Activated T-helper 2 cell treated with anti-CD3 and anti-CD28 coated beads, Interferon-gamma antibody, Interleukin-2, Interleukin-4, amounts not matched to agents 10 μg/mL and 5 μg/mL and 100 μg/mL, durations not matched to agents 14 hours and 24 hours and 36 hours (primary cell): ENCODE measurements at regions not wholly inside any gene's neighbourhood (a gene's known extent, or its start where the extent isn't known, plus 50 kb on each side); places are given as distances from the start of the nearest gene placed in this dataset.

Experiments used
- DNase-seq: peaks from one replicate; pipeline ENCODE4 v3.0.0; 2021; ENCODE audit warnings: low spot score
- H3K27ac Mint-ChIP-seq: one replicate; pipeline ENCODE4 v1.8.0; 2021; ENCODE audit warnings: mixed read lengths
- H3K27me3 Mint-ChIP-seq: one replicate; pipeline ENCODE4 v1.8.0; 2021; ENCODE audit warnings: low read depth, mixed read lengths
- H3K36me3 Mint-ChIP-seq: one replicate; pipeline ENCODE4 v1.8.0; 2021; ENCODE audit warnings: low read depth, mixed read lengths
- H3K4me1 Mint-ChIP-seq: one replicate; pipeline ENCODE4 v1.8.0; 2021; ENCODE audit warnings: low read depth, mixed read lengths
- H3K4me3 Mint-ChIP-seq: one replicate; pipeline ENCODE4 v1.8.0; 2021; ENCODE audit warnings: low read depth, mild to moderate bottlenecking, moderate library complexity, mixed read lengths
- H3K9me3 Mint-ChIP-seq: one replicate; pipeline ENCODE4 v1.8.0; 2021; ENCODE audit warnings: mixed read lengths
- intact Hi-C: fragments of 100-400 bp; cut with micrococcal nuclease; formaldehyde crosslinking; loops from one replicate; pipeline ENCODE4 v1.15.1; 2023

GRCh38 chr6:23357185-23357766 is 768.7 kb upstream of the NRSN1 start:
- H3K36me3 Mint-ChIP-seq = no peaks in the 10 kb centered on the region
- no peaks in the 10 kb centered on the region for H3K4me1 Mint-ChIP-seq
- DNase-seq = no peak
- no peak overlapping the region for H3K27ac Mint-ChIP-seq
- H3K4me3 Mint-ChIP-seq = no peak overlapping the region
- H3K27me3 Mint-ChIP-seq = no peaks in the 10 kb centered on the region
- peaks cover 6% of the 10 kb centered on the region for H3K9me3 Mint-ChIP-seq
- intact Hi-C loops = no loop called here

DNA sequence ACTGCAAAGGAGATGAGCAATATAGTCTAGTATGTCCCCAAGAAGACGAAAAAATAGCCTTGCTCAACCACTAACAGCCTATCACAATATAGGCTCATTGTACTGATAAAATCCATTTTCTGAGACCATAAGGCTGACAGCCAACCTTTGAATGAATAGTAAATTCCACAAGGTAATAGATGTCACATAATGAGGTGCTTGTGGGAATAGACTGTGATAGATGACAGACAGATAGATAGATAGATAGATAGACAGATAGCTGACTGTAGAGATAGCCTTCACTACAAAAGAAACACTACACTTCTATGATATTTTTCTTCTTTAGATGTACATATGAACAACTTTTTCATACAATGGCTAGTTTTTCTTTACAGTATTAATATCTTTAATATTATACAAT is 760.3 kb upstream of the NRSN1 start:
- H3K4me3 Mint-ChIP-seq = no peak overlapping the region
- intact Hi-C loops = no loop called here
- H3K36me3 Mint-ChIP-seq = no peaks in the 10 kb centered on the region
- peaks cover 9% of the 10 kb centered on the region for H3K9me3 Mint-ChIP-seq
- no peak overlapping the region for H3K27ac Mint-ChIP-seq
- no peak for DNase-seq
- no peaks in the 10 kb centered on the region for H3K4me1 Mint-ChIP-seq
- H3K27me3 Mint-ChIP-seq = no peaks in the 10 kb centered on the region

DNA sequence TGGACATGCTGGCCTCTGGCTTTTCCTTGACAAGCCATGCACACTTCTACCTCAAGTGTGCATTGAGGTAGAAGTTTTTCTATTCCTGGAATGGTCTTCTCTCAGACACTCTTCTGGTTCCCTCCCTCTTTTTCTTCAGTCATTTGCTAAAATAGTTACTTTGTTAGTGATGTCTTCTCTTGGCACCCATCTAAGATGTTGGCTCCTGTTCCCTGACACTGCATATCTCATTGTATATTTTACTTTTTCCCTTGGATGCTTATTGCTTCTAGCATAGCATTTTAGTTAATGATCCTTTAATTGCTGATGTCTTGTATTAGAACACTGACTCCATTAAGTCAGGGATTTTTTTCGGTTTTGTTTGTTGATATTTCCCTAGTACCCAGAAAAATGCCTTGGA is 758.7 kb upstream of the NRSN1 start:
- intact Hi-C loops = no loop called here
- H3K4me1 Mint-ChIP-seq = no peaks in the 10 kb centered on the region
- no peaks in the 10 kb centered on the region for H3K27me3 Mint-ChIP-seq
- H3K36me3 Mint-ChIP-seq = no peaks in the 10 kb centered on the region
- DNase-seq = no peak
- no peak overlapping the region for H3K4me3 Mint-ChIP-seq
- H3K27ac Mint-ChIP-seq = no peak overlapping the region
- peaks cover 9% of the 10 kb centered on the region for H3K9me3 Mint-ChIP-seq

DNA sequence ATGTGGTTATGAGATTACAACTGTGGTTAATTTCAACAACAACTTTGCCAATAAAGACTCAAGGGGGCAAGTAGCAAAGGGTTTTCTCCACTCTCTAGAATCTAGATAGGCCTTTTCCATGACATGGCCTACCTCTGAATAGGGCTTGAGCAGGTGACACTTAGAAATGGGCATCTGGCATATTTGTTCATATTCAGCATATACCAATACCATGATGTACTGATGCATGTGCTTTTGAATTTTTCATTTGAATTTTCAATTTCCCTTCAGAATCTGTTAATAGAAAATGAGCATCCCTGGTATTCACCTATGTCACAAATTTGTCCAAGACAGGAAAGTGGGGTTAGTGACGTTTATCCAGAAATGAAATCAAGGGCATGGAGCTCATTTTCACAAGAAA is 757.5 kb upstream of the NRSN1 start:
- no peaks in the 10 kb centered on the region for H3K27me3 Mint-ChIP-seq
- intact Hi-C loops = no loop called here
- no peak for DNase-seq
- no peaks in the 10 kb centered on the region for H3K36me3 Mint-ChIP-seq
- H3K4me3 Mint-ChIP-seq = no peak overlapping the region
- H3K27ac Mint-ChIP-seq = no peak overlapping the region
- no peaks in the 10 kb centered on the region for H3K4me1 Mint-ChIP-seq
- peaks cover 6% of the 10 kb centered on the region for H3K9me3 Mint-ChIP-seq

GRCh38 chr6:23370051-23370450 is 756.0 kb upstream of the NRSN1 start:
- intact Hi-C loops = no loop called here
- peaks cover 4% of the 10 kb centered on the region for H3K9me3 Mint-ChIP-seq
- H3K27me3 Mint-ChIP-seq = no peaks in the 10 kb centered on the region
- H3K4me3 Mint-ChIP-seq = no peak overlapping the region
- H3K27ac Mint-ChIP-seq = no peak overlapping the region
- H3K4me1 Mint-ChIP-seq = no peaks in the 10 kb centered on the region
- H3K36me3 Mint-ChIP-seq = no peaks in the 10 kb centered on the region
- no peak for DNase-seq

DNA sequence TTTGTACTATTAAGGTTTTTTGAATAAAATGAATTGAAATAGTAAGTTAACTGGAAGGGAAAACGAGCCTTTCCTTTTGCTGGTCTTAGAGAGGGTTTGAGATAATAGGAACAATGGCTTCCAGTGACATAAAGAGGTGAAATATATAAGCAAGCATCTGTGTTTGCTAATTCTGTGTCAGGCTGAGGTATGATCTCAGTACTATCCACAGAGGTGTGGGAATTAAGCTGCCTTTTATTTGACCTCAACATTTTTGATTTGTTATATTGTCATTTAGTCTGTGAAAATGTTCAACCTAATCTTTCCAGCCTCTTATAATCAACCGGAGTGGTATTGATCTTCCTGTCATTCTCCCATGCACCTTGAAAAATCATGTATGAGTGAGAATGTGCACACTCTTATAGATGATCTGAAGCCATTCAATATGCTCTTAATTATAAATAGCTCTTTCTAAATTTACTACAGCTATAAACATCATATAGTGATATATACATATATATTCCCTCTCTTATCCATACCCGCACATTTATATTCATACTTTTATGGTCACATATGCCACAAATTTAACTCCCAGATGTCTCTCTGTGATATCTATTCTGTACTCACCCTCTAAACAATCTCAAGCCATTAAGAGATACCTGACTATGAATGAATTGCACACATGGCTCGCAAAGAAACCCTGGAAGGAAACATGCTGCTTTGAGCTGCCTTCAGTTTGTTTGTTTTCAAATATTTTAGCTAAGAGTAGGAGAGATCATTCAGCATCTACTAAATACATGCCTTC is 754.7 kb upstream of the NRSN1 start:
- no peak for DNase-seq
- Mint-ChIP-seq H3K27ac (no peak overlapping the region), H3K9me3 (peaks cover 4% of the 10 kb centered on the region), H3K27me3 (no peaks in the 10 kb centered on the region), H3K36me3 (no peaks in the 10 kb centered on the region), H3K4me1 (no peaks in the 10 kb centered on the region), H3K4me3 (no peak overlapping the region)
- intact Hi-C loops = no loop called here

- Mint-ChIP-seq H3K9me3 (no peaks in the 10 kb centered on the region), H3K36me3 (no peaks in the 10 kb centered on the region), H3K27me3 (no peaks in the 10 kb centered on the region), H3K27ac (no peak overlapping the region), H3K4me1 (no peaks in the 10 kb centered on the region), H3K4me3 (no peak overlapping the region)
- no peak for DNase-seq
- intact Hi-C loops = no loop called here
Observed at GRCh38 chr6:23377830-23378229, 748.2 kb upstream of the NRSN1 start.

- no peak overlapping the region for H3K4me3 Mint-ChIP-seq
- DNase-seq = no peak
- H3K36me3 Mint-ChIP-seq = no peaks in the 10 kb centered on the region
- no peaks in the 10 kb centered on the region for H3K27me3 Mint-ChIP-seq
- H3K4me1 Mint-ChIP-seq = no peaks in the 10 kb centered on the region
- no peak overlapping the region for H3K27ac Mint-ChIP-seq
- H3K9me3 Mint-ChIP-seq = no peaks in the 10 kb centered on the region
- intact Hi-C loops = no loop called here
Observed at GRCh38 chr6:23380465-23380864, 745.5 kb upstream of the NRSN1 start.

GRCh38 chr6:23388086-23388783 is 737.8 kb upstream of the NRSN1 start:
- Mint-ChIP-seq H3K27ac (no peak overlapping the region), H3K4me3 (no peak overlapping the region)

DNA sequence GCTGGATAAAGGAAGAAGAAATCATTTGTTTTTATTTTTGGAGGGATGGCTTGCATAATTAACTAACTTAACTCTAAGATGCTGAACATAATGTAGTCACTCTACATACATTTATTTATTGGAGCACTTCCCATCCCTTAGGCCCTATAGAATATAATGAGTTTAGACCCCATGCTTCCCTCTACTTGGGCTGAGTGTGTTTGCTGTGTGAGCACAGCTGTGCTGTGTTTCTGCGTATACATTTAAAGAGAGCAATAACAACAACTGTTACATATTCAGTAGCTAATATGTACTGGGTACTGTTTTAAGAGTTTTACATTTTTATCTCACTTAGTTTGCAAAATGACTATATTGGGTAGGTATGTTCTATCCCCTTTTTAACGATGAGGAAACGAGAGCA is 736.6 kb upstream of the NRSN1 start:
- DNase-seq = no peak
- no peaks in the 10 kb centered on the region for H3K27me3 Mint-ChIP-seq
- no peak overlapping the region for H3K4me3 Mint-ChIP-seq
- intact Hi-C loops = no loop called here
- H3K9me3 Mint-ChIP-seq = no peaks in the 10 kb centered on the region
- no peak overlapping the region for H3K27ac Mint-ChIP-seq
- H3K4me1 Mint-ChIP-seq = no peaks in the 10 kb centered on the region
- no peaks in the 10 kb centered on the region for H3K36me3 Mint-ChIP-seq

More at GRCh38 chr6:23388086-23388783, 737.8 kb upstream of the NRSN1 start:
- Mint-ChIP-seq H3K4me1 (no peaks in the 10 kb centered on the region), H3K9me3 (no peaks in the 10 kb centered on the region), H3K27me3 (no peaks in the 10 kb centered on the region), H3K36me3 (no peaks in the 10 kb centered on the region)
- intact Hi-C loops = no loop called here
- DNase-seq = no peak

- no peak for DNase-seq
- H3K27me3 Mint-ChIP-seq = no peaks in the 10 kb centered on the region
- no peaks in the 10 kb centered on the region for H3K4me1 Mint-ChIP-seq
- intact Hi-C loops = no loop called here
- no peaks in the 10 kb centered on the region for H3K36me3 Mint-ChIP-seq
- H3K4me3 Mint-ChIP-seq = no peak overlapping the region
- H3K27ac Mint-ChIP-seq = no peak overlapping the region
- H3K9me3 Mint-ChIP-seq = no peaks in the 10 kb centered on the region
Observed at GRCh38 chr6:23390221-23390620, 735.8 kb upstream of the NRSN1 start.

GRCh38 chr6:23394681-23395080 is 731.3 kb upstream of the NRSN1 start:
- no peak overlapping the region for H3K27ac Mint-ChIP-seq
- H3K4me3 Mint-ChIP-seq = no peak overlapping the region
- H3K9me3 Mint-ChIP-seq = no peaks in the 10 kb centered on the region
- H3K27me3 Mint-ChIP-seq = no peaks in the 10 kb centered on the region
- intact Hi-C loops = no loop called here
- no peaks in the 10 kb centered on the region for H3K4me1 Mint-ChIP-seq
- H3K36me3 Mint-ChIP-seq = no peaks in the 10 kb centered on the region
- no peak for DNase-seq

GRCh38 chr6:23395381-23395780 is 730.6 kb upstream of the NRSN1 start:
- no peak overlapping the region for H3K27ac Mint-ChIP-seq
- H3K4me1 Mint-ChIP-seq = no peaks in the 10 kb centered on the region
- no peaks in the 10 kb centered on the region for H3K9me3 Mint-ChIP-seq
- DNase-seq = no peak
- no peaks in the 10 kb centered on the region for H3K27me3 Mint-ChIP-seq
- intact Hi-C loops = no loop called here
- no peaks in the 10 kb centered on the region for H3K36me3 Mint-ChIP-seq
- H3K4me3 Mint-ChIP-seq = no peak overlapping the region
